Fibroblast of lung (primary cell): ENCODE measurements at regions not wholly inside any gene's neighbourhood (a gene's known extent, or its start where the extent isn't known, plus 50 kb on each side); places are given as distances from the start of the nearest gene placed in this dataset.

ENCODE experiments used
- DNase-seq, 2 donors: peaks; one replicate each; pipeline versions ENCODE4 v3.0.0 to v3.0.0-alpha.2; 2010; ENCODE audit warnings: low read depth in 2 of 2
- H2AFZ ChIP-seq: 2 replicates; pipeline ENCODE4 v1.5.1; 2012; ENCODE audit warnings: low read length, control low read depth, inconsistent platforms
- H3K27ac ChIP-seq: 2 replicates; pipeline ENCODE4 v1.5.1; 2011; ENCODE audit warnings: low read length, control low read depth; ENCODE audit not compliant: insufficient read depth
- H3K27me3 ChIP-seq: 2 replicates; pipeline ENCODE4 v1.5.1; 2011; ENCODE audit warnings: mild to moderate bottlenecking, low read length; ENCODE audit not compliant: control insufficient read depth, insufficient read depth
- H3K36me3 ChIP-seq: 2 replicates; pipeline ENCODE4 v1.5.1; 2011; ENCODE audit warnings: low read length; ENCODE audit not compliant: control insufficient read depth, insufficient read depth
- H3K4me1 ChIP-seq: 2 replicates; pipeline ENCODE4 v1.5.1; 2011; ENCODE audit warnings: low read length; ENCODE audit not compliant: control insufficient read depth, insufficient read depth; ENCODE audit errors: extremely low read depth
- H3K4me2 ChIP-seq: 2 replicates; pipeline ENCODE4 v1.5.1; 2011; ENCODE audit warnings: low read length, control low read depth; ENCODE audit not compliant: insufficient read depth; ENCODE audit errors: extremely low read depth
- H3K4me3 ChIP-seq, 4 experiments: fragments of 200-600 bp in 1 of 4; sonication (generic) in 1 of 4; replicated peaks in 1 of 4; 2 replicates each; pipeline ENCODE4 v1.5.1; 2011 to 2016; ENCODE audit warnings: low read length in 4 of 4, low read depth in 3 of 4, mild to moderate bottlenecking in 3 of 4, control low read depth in 2 of 4, inconsistent platforms in 1 of 4, mixed read lengths in 1 of 4; ENCODE audit not compliant: insufficient read depth in 1 of 4; ENCODE audit errors: control extremely low read depth in 1 of 4
- H3K79me2 ChIP-seq: 2 replicates; pipeline ENCODE4 v1.5.1; 2012; ENCODE audit warnings: mild to moderate bottlenecking, low read length, inconsistent platforms; ENCODE audit not compliant: control insufficient read depth, insufficient read depth
- H3K9ac ChIP-seq: 2 replicates; pipeline ENCODE4 v1.5.1; 2011; ENCODE audit warnings: mild to moderate bottlenecking, low read length, control low read depth; ENCODE audit not compliant: insufficient read depth
- H3K9me3 ChIP-seq: 2 replicates; pipeline ENCODE4 v1.5.1; 2012; ENCODE audit warnings: low read depth, low read length; ENCODE audit not compliant: control insufficient read depth, insufficient read depth
- H4K20me1 ChIP-seq: 2 replicates; pipeline ENCODE4 v1.5.1; 2011; ENCODE audit warnings: low read length; ENCODE audit not compliant: control insufficient read depth, insufficient read depth; ENCODE audit errors: extremely low read depth
- EZH2 ChIP-seq: IDR thresholded peaks from 2 replicates; pipeline ENCODE4 v1.5.1; 2012; ENCODE audit warnings: low read length, control low read depth, mild to moderate bottlenecking; ENCODE audit errors: missing control alignments
- TF ChIP-seq, protein P1 (sequence below), 2 donors: IDR thresholded peaks in 1 of 2; conservative IDR thresholded peaks in 1 of 2; 1 replicate in 1 of 2; 2 replicates in 1 of 2; pipeline ENCODE4 v1.5.1; 2011 to 2012; ENCODE audit warnings: low read length in 2 of 2, control low read depth in 1 of 2, inconsistent platforms in 1 of 2, low read depth in 1 of 2, mild to moderate bottlenecking in 1 of 2

DNA sequence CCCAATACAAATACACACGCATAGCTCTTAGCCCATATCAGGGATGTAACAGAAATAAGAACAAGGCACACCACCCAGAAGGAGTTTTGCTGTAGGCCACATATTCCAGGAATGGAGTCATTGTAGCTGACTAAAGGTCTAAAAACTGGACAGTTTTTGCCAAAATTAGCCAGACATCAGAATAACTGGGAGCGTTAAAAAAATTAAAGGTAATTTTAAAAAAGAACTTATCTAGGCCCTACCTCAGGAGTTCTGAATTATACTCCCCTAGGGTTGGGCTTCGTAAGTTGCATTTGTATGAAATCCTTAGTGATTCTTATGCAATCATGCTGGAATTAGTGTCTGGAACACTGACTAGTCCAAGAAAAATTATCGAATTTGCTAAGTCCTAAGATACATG lies 987.7 kb downstream of the GALC start:
- Histone ChIP-seq H3K9me3 (no peaks in the 10 kb centered on the region), H2AFZ (no peak overlapping the region), H3K4me3 (no peak overlapping the region), H4K20me1 (no peaks in the 10 kb centered on the region), H3K27me3 (no peaks in the 10 kb centered on the region), H3K36me3 (no peaks in the 10 kb centered on the region), H3K9ac (no peak overlapping the region), H3K79me2 (no peaks in the 10 kb centered on the region), H3K4me1 (no peaks in the 10 kb centered on the region), H3K27ac (no peak overlapping the region), H3K4me2 (no peak overlapping the region)
- DNase-seq: peak; percentile 27 to 61
- TF ChIP-seq EZH2: no peak
- TF ChIP-seq, protein P1, sequence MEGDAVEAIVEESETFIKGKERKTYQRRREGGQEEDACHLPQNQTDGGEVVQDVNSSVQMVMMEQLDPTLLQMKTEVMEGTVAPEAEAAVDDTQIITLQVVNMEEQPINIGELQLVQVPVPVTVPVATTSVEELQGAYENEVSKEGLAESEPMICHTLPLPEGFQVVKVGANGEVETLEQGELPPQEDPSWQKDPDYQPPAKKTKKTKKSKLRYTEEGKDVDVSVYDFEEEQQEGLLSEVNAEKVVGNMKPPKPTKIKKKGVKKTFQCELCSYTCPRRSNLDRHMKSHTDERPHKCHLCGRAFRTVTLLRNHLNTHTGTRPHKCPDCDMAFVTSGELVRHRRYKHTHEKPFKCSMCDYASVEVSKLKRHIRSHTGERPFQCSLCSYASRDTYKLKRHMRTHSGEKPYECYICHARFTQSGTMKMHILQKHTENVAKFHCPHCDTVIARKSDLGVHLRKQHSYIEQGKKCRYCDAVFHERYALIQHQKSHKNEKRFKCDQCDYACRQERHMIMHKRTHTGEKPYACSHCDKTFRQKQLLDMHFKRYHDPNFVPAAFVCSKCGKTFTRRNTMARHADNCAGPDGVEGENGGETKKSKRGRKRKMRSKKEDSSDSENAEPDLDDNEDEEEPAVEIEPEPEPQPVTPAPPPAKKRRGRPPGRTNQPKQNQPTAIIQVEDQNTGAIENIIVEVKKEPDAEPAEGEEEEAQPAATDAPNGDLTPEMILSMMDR (conservative IDR thresholded peaks at IDR 0.05 in 1 of 2, IDR thresholded peaks at IDR 0.05 in 1 of 2; ENCODE audit: low read depth in 1 of 2, low read length in 2 of 2): no peak

DNA sequence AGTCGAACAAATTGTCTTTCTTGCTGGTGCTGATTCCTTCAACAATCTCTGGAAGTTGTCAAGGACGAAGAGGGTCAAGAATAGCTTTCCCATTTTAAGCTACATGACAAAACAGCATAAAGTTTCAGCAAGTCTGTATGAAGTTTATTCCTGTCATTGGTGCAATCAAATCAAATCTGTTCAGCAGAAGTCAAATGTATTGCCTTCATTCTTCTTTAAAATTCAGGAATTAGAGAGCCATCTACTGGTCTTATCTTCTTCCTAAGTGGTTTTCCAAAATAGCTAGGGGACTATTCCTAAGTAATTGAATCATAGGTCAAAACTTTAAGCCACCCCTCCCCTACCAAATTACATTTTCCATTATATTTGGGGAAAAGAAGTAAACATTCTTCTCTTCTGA lies 990.2 kb downstream of the GALC start:
- DNase-seq: peak; percentile 10 to 27
- TF ChIP-seq EZH2: no peak
- TF ChIP-seq, protein P1 (conservative IDR thresholded peaks at IDR 0.05 in 1 of 2, IDR thresholded peaks at IDR 0.05 in 1 of 2; ENCODE audit: low read depth in 1 of 2, low read length in 2 of 2): no peak

DNA sequence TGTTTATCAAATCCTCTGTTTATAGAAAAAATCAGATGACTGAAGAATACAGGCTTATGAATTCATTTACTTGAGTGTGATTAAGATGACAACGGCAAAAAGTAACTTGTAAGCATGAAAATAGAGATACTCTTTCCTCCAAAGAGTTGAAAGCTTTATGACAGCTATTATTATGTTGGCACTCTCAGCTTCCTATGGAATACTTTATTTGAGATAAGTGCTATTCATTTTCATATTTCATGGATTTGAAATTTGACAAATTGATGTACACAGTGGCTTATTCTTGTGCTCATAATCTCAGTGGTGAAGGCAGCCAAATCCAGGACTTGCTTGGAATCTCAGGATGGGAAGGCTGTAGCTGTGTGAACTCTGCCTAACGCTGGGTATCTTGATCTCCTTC lies 991.6 kb downstream of the GALC start:
- no peak for TF ChIP-seq EZH2
- TF ChIP-seq, protein P1 (conservative IDR thresholded peaks at IDR 0.05 in 1 of 2, IDR thresholded peaks at IDR 0.05 in 1 of 2; ENCODE audit: low read depth in 1 of 2, low read length in 2 of 2): no peak
- H3K27ac ChIP-seq: no peak overlapping the region
- no peaks in the 10 kb centered on the region for H3K79me2 ChIP-seq
- no peaks in the 10 kb centered on the region for H3K36me3 ChIP-seq
- H3K27me3 ChIP-seq: no peaks in the 10 kb centered on the region
- H3K9me3 ChIP-seq: no peaks in the 10 kb centered on the region
- no peak overlapping the region for H2AFZ ChIP-seq
- no peaks in the 10 kb centered on the region for H3K4me1 ChIP-seq
- DNase-seq: no peak
- H3K4me3 ChIP-seq: no peak overlapping the region
- no peaks in the 10 kb centered on the region for H4K20me1 ChIP-seq
- no peak overlapping the region for H3K9ac ChIP-seq
- H3K4me2 ChIP-seq: no peak overlapping the region

More for the DNA sequence above, 990.2 kb downstream of the GALC start:
- no peak overlapping the region for H2AFZ ChIP-seq
- H3K4me1 ChIP-seq: no peaks in the 10 kb centered on the region
- no peaks in the 10 kb centered on the region for H3K36me3 ChIP-seq
- no peak overlapping the region for H3K4me3 ChIP-seq
- no peaks in the 10 kb centered on the region for H4K20me1 ChIP-seq
- no peaks in the 10 kb centered on the region for H3K9me3 ChIP-seq
- H3K79me2 ChIP-seq: no peaks in the 10 kb centered on the region
- H3K27me3 ChIP-seq: no peaks in the 10 kb centered on the region
- H3K4me2 ChIP-seq: no peak overlapping the region
- H3K27ac ChIP-seq: no peak overlapping the region
- no peak overlapping the region for H3K9ac ChIP-seq
